Right lobe of liver (tissue), 4 donors: ENCODE measurements at regions not wholly inside any gene's neighbourhood (a gene's known extent, or its start where the extent isn't known, plus 50 kb on each side); places are given as distances from the start of the nearest gene placed in this dataset.

ENCODE experiments used
- POLR2A ChIP-seq: fragments of 450-650 bp; IDR thresholded peaks from one replicate; pipeline ENCODE4 v1.6.1; 2017; ENCODE audit warnings: antibody characterized with exemption, mild to moderate bottlenecking
- TF ChIP-seq, protein P1 (sequence below), 4 donors: fragments of 200-600 bp in 3 of 4; fragments of 450-650 bp in 1 of 4; IDR thresholded peaks; one replicate each; pipeline versions ENCODE4 v1.5.1 to v1.8.0; 2016 to 2022; ENCODE audit warnings: antibody characterized with exemption in 4 of 4, mild to moderate bottlenecking in 2 of 4
- donor health status: DM: no; HTN: no; CAD: no.
- donor health status: DM: no; HTN: no; CAD: no.
- donor health status: DM: no; HTN: yes; CAD: no.

DNA sequence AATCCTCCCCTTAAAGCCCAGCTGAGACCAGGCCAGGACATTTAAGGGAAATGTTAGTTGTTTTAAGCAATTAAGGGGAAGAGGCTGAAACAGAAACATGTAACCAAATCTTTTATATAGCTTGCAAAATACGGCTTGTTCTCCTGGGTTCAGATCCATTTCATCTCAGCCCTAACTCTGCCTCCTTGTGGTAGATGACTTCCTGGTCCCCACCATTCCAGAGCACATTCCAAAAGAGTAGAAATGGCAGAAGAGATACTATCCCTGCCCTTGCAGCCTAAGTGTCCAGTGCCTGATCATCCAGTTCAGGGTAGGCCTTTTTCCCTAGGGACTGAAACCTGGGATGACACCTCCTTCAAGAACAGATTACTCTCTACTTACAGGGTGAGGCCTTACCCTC is 266.2 kb upstream of the VEPH1 start:
- TF ChIP-seq, protein P1, sequence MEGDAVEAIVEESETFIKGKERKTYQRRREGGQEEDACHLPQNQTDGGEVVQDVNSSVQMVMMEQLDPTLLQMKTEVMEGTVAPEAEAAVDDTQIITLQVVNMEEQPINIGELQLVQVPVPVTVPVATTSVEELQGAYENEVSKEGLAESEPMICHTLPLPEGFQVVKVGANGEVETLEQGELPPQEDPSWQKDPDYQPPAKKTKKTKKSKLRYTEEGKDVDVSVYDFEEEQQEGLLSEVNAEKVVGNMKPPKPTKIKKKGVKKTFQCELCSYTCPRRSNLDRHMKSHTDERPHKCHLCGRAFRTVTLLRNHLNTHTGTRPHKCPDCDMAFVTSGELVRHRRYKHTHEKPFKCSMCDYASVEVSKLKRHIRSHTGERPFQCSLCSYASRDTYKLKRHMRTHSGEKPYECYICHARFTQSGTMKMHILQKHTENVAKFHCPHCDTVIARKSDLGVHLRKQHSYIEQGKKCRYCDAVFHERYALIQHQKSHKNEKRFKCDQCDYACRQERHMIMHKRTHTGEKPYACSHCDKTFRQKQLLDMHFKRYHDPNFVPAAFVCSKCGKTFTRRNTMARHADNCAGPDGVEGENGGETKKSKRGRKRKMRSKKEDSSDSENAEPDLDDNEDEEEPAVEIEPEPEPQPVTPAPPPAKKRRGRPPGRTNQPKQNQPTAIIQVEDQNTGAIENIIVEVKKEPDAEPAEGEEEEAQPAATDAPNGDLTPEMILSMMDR (IDR thresholded peaks at IDR 0.05) = no peak
- no peak for TF ChIP-seq POLR2A
